ENCODE measurements at regions not wholly inside any gene's neighbourhood (a gene's known extent, or its start where the extent isn't known, plus 50 kb on each side); places are given as distances from the start of the nearest gene placed in this dataset.

DNA sequence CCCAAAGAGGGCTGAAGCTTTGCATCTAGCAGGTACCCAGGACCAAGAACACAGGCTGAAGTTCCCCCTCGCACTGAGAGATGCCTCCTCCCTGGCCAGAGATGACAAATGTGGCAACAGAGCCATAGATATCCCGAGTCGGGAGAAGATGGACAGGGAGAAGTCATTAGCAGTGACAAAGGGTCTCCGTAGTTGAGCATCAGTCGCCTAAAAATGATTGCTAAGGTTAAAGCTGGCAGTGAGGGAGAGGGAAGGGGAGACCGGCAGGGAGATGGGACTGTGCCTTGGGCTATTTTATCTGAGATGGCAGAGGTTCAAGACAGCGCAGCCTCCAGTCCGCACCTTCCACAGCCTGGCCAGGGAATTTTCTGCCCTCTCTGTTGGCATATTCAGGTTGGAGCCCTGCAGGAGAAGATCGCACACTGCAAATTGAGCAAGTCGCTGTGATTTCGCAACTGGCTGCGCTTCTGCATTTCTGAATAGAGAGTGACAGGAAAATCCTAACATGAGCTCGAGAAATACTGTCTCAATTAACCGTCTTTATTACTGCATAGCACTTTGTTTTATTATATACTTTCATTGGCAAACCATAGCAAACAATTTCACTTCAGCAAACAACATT is 238.9 kb upstream of the GPR26 start:
- Histone ChIP-seq H3K4me2 (ENCODE audit: low read depth, low read length, poor library complexity, severe bottlenecking) (no peak overlapping the region), H3K9me3 (ENCODE audit: insufficient read depth, low read depth, low read length) (no peaks in the 10 kb centered on the region; the same call in 1 of the 2 replicates)

DNA sequence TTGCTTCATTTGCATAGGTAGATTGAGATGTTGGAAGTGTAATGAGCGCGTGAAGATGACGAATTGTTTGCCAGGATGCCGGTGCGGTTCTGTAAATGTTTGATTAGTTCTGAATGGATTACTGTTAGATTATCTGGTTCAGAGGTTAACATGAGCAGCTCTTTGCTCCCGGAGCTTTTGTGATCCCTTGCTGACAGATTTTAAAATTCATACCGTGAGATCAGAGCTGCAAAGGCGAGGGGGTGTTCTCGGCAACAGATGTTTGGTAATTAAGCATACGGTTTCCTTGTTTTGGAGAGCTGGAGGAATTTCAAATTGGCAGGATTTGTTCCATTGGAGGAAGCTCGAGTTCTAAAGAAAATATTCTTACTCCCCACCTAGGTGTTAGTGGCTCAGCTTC is 237.8 kb upstream of the GPR26 start:
- no peaks in the 10 kb centered on the region for H3K27me3 ChIP-seq (ENCODE audit: insufficient read depth, low read length, poor library complexity, severe bottlenecking)
- no peaks in the 10 kb centered on the region for H3K9me2 ChIP-seq (replicated peaks; ENCODE audit: low read depth, low read length)
- no peaks in the 10 kb centered on the region for H3K79me2 ChIP-seq (ENCODE audit: insufficient read depth, low read length)
- no peaks in the 10 kb centered on the region; the same call in 1 of the 2 replicates for H3K9me3 ChIP-seq (ENCODE audit: insufficient read depth, low read depth, low read length)
- no peaks in the 10 kb centered on the region for H3K4me1 ChIP-seq (ENCODE audit: insufficient read depth, low read length, poor library complexity, severe bottlenecking)
- no peaks in the 10 kb centered on the region for H4K20me1 ChIP-seq (ENCODE audit: insufficient read depth, low read length, poor library complexity, severe bottlenecking)
- H3F3A ChIP-seq (ENCODE audit: low read depth), result no peaks in the 10 kb centered on the region
- no peak overlapping the region for H3K9ac ChIP-seq (ENCODE audit: low read depth, low read length, poor library complexity, severe bottlenecking)
- no peak overlapping the region for H3K4me2 ChIP-seq (ENCODE audit: low read depth, low read length, poor library complexity, severe bottlenecking)
- no peak for TF ChIP-seq EZH2phosphoT487 (IDR thresholded peaks at IDR 0.05; ENCODE audit: borderline replicate concordance)
- TF ChIP-seq, protein P1, sequence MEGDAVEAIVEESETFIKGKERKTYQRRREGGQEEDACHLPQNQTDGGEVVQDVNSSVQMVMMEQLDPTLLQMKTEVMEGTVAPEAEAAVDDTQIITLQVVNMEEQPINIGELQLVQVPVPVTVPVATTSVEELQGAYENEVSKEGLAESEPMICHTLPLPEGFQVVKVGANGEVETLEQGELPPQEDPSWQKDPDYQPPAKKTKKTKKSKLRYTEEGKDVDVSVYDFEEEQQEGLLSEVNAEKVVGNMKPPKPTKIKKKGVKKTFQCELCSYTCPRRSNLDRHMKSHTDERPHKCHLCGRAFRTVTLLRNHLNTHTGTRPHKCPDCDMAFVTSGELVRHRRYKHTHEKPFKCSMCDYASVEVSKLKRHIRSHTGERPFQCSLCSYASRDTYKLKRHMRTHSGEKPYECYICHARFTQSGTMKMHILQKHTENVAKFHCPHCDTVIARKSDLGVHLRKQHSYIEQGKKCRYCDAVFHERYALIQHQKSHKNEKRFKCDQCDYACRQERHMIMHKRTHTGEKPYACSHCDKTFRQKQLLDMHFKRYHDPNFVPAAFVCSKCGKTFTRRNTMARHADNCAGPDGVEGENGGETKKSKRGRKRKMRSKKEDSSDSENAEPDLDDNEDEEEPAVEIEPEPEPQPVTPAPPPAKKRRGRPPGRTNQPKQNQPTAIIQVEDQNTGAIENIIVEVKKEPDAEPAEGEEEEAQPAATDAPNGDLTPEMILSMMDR (conservative IDR thresholded peaks at IDR 0.05; ENCODE audit: low read length), result no peak
- no peak overlapping the region for H3K4me3 ChIP-seq (ENCODE audit: low read length, poor library complexity, severe bottlenecking)
- no peak overlapping the region for H2AFZ ChIP-seq (ENCODE audit: low read length)
- no peaks in the 10 kb centered on the region for H3K36me3 ChIP-seq (ENCODE audit: insufficient read depth, low read length)

More for the DNA sequence above, 238.9 kb upstream of the GPR26 start:
- no peaks in the 10 kb centered on the region for H3K79me2 ChIP-seq (ENCODE audit: insufficient read depth, low read length)
- H3F3A ChIP-seq (ENCODE audit: low read depth), result no peaks in the 10 kb centered on the region
- no peak overlapping the region for H3K4me3 ChIP-seq (ENCODE audit: low read length, poor library complexity, severe bottlenecking)
- no peak overlapping the region for H2AFZ ChIP-seq (ENCODE audit: low read length)
- H3K27me3 ChIP-seq (ENCODE audit: insufficient read depth, low read length, poor library complexity, severe bottlenecking), result no peaks in the 10 kb centered on the region
- no peaks in the 10 kb centered on the region for H4K20me1 ChIP-seq (ENCODE audit: insufficient read depth, low read length, poor library complexity, severe bottlenecking)
- TF ChIP-seq, protein P1 (conservative IDR thresholded peaks at IDR 0.05; ENCODE audit: low read length), result no peak
- TF ChIP-seq EZH2phosphoT487 (IDR thresholded peaks at IDR 0.05; ENCODE audit: borderline replicate concordance), result no peak
- H3K9ac ChIP-seq (ENCODE audit: low read depth, low read length, poor library complexity, severe bottlenecking), result no peak overlapping the region
- H3K9me2 ChIP-seq (replicated peaks; ENCODE audit: low read depth, low read length), result no peaks in the 10 kb centered on the region
- H3K36me3 ChIP-seq (ENCODE audit: insufficient read depth, low read length), result no peaks in the 10 kb centered on the region
- no peaks in the 10 kb centered on the region for H3K4me1 ChIP-seq (ENCODE audit: insufficient read depth, low read length, poor library complexity, severe bottlenecking)

DNA sequence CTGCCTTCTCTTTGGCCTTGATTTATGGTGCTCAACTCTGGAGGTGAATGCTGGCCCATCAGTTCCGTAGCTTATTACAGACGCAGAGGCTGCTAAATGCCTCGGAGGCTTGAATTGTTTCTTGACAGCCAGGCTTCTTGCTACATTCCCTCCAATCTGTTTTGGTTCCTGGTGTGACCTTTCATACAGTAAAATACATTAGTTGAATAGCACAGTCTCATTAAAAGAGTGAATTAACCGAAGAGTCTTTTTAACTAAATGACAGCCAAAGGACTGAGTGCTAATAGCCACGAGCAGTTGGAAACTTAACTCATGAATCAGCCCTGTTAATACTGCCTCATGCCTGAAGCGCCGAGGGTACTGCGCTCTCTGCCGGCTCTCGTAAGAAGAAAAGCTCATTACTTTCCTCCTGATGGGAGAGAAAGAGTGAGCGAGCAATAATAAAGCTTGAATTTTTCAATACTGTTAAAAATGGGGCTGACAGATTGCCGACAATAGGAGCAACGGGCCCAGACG is 236.4 kb upstream of the GPR26 start:
- H3K4me2 ChIP-seq (ENCODE audit: low read depth, low read length, poor library complexity, severe bottlenecking), result no peak overlapping the region
- no peaks in the 10 kb centered on the region; the same call in 1 of the 2 replicates for H3K9me3 ChIP-seq (ENCODE audit: insufficient read depth, low read depth, low read length)
- TF ChIP-seq EZH2phosphoT487 (IDR thresholded peaks at IDR 0.05; ENCODE audit: borderline replicate concordance), result no peak
- TF ChIP-seq, protein P1 (conservative IDR thresholded peaks at IDR 0.05; ENCODE audit: low read length), result no peak
- no peaks in the 10 kb centered on the region for H3K79me2 ChIP-seq (ENCODE audit: insufficient read depth, low read length)
- H3F3A ChIP-seq (ENCODE audit: low read depth), result no peaks in the 10 kb centered on the region
- H3K36me3 ChIP-seq (ENCODE audit: insufficient read depth, low read length), result no peaks in the 10 kb centered on the region
- H3K9ac ChIP-seq (ENCODE audit: low read depth, low read length, poor library complexity, severe bottlenecking), result no peak overlapping the region
- H4K20me1 ChIP-seq (ENCODE audit: insufficient read depth, low read length, poor library complexity, severe bottlenecking), result no peaks in the 10 kb centered on the region
- no peaks in the 10 kb centered on the region for H3K27me3 ChIP-seq (ENCODE audit: insufficient read depth, low read length, poor library complexity, severe bottlenecking)
- no peak overlapping the region for H2AFZ ChIP-seq (ENCODE audit: low read length)
- H3K4me3 ChIP-seq (ENCODE audit: low read length, poor library complexity, severe bottlenecking), result no peak overlapping the region
- no peaks in the 10 kb centered on the region for H3K4me1 ChIP-seq (ENCODE audit: insufficient read depth, low read length, poor library complexity, severe bottlenecking)
- H3K9me2 ChIP-seq (replicated peaks; ENCODE audit: low read depth, low read length), result no peaks in the 10 kb centered on the region
